ENCODE measurements at regions not wholly inside any gene's neighbourhood (a gene's known extent, or its start where the extent isn't known, plus 50 kb on each side); places are given as distances from the start of the nearest gene placed in this dataset.

- no peak for DNase-seq (ENCODE audit: low spot score)
- BruUV-seq (replicated peaks), result no TSS peak
- intact Hi-C loops (cut with micrococcal nuclease; ENCODE audit: unreplicated experiment), result loop anchor here (2.0 kb wide), 1 partner anchor 978 kb away; no protein-coding TSS in a partner anchor
- TF ChIP-seq EZH2 (IDR thresholded peaks at IDR 0.05; ENCODE audit: borderline replicate concordance, low read depth, low read length, poor library complexity, severe bottlenecking), result no peak
- TF ChIP-seq, protein P1, sequence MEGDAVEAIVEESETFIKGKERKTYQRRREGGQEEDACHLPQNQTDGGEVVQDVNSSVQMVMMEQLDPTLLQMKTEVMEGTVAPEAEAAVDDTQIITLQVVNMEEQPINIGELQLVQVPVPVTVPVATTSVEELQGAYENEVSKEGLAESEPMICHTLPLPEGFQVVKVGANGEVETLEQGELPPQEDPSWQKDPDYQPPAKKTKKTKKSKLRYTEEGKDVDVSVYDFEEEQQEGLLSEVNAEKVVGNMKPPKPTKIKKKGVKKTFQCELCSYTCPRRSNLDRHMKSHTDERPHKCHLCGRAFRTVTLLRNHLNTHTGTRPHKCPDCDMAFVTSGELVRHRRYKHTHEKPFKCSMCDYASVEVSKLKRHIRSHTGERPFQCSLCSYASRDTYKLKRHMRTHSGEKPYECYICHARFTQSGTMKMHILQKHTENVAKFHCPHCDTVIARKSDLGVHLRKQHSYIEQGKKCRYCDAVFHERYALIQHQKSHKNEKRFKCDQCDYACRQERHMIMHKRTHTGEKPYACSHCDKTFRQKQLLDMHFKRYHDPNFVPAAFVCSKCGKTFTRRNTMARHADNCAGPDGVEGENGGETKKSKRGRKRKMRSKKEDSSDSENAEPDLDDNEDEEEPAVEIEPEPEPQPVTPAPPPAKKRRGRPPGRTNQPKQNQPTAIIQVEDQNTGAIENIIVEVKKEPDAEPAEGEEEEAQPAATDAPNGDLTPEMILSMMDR (conservative IDR thresholded peaks at IDR 0.05; ENCODE audit: low read depth, low read length), result no peak
- POLR2A ChIA-PET (ENCODE audit: low non-redundant PET), result no interaction called here
- CTCF ChIA-PET, result no interaction called here
- peaks cover 4% of the 10 kb centered on the region for H3K9me3 ChIP-seq (ENCODE audit: low read depth, low read length, poor library complexity, severe bottlenecking)
- H3K4me1 ChIP-seq (ENCODE audit: insufficient read depth, low read length, poor library complexity, severe bottlenecking), result no peaks in the 10 kb centered on the region
- no peak overlapping the region for H3K27ac ChIP-seq (ENCODE audit: low read depth, low read length, poor library complexity, severe bottlenecking)
- no peak overlapping the region for H3K4me3 ChIP-seq (ENCODE audit: low read depth, low read length, poor library complexity, severe bottlenecking)
- H3K36me3 ChIP-seq (ENCODE audit: insufficient read depth, low read length, poor library complexity, severe bottlenecking), result peaks cover 64% of the 10 kb centered on the region
- H3K27me3 ChIP-seq (replicated peaks; ENCODE audit: insufficient read depth, low read depth, low read length, poor library complexity), result no peaks in the 10 kb centered on the region
Measured at GRCh38 chrX:2626750-2627149, 64.3 kb upstream of the CD99 start.

DNA sequence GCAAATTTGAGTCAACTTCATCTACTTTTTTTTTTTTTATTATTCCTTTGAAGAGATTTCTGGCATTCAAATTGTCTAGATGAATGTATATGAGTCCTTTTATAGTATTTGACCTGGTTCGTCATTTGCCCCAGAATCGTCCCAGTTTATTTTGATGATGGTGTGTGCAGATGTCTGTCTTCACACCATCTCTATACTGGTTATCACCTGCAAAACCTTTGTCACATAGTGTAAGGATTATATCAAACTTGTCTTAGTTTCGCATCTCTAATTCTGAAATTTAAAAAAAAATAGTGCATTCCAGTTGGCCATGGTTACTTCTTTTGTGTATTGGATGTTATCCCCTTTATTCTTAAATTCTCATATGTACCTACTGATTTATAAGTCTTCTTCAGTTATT is 70.5 kb upstream of the CD99 start:
- Histone ChIP-seq H3K36me3 (ENCODE audit: insufficient read depth, low read length, poor library complexity, severe bottlenecking) (peaks cover 52% of the 10 kb centered on the region), H3K27me3 (replicated peaks; ENCODE audit: insufficient read depth, low read depth, low read length, poor library complexity) (no peaks in the 10 kb centered on the region), H3K27ac (ENCODE audit: low read depth, low read length, poor library complexity, severe bottlenecking) (no peak overlapping the region), H3K4me1 (ENCODE audit: insufficient read depth, low read length, poor library complexity, severe bottlenecking) (no peaks in the 10 kb centered on the region), H3K9me3 (ENCODE audit: low read depth, low read length, poor library complexity, severe bottlenecking) (no peaks in the 10 kb centered on the region), H3K4me3 (ENCODE audit: low read depth, low read length, poor library complexity, severe bottlenecking) (no peak overlapping the region)
- BruUV-seq (replicated peaks), result no TSS peak
- intact Hi-C loops (cut with micrococcal nuclease; ENCODE audit: unreplicated experiment), result no loop called here
- DNase-seq (ENCODE audit: low spot score), result no peak
- POLR2A ChIA-PET (ENCODE audit: low non-redundant PET), result no interaction called here
- CTCF ChIA-PET, result no interaction called here
- TF ChIP-seq, protein P1 (conservative IDR thresholded peaks at IDR 0.05; ENCODE audit: low read depth, low read length), result no peak
- TF ChIP-seq EZH2 (IDR thresholded peaks at IDR 0.05; ENCODE audit: borderline replicate concordance, low read depth, low read length, poor library complexity, severe bottlenecking), result no peak

GRCh38 chrX:2618516-2618915 is 72.6 kb upstream of the CD99 start:
- H3K4me1 ChIP-seq (ENCODE audit: insufficient read depth, low read length, poor library complexity, severe bottlenecking), result peaks cover 9% of the 10 kb centered on the region
- no peak overlapping the region for H3K27ac ChIP-seq (ENCODE audit: low read depth, low read length, poor library complexity, severe bottlenecking)
- no peak for DNase-seq (ENCODE audit: low spot score)
- intact Hi-C loops (cut with micrococcal nuclease; ENCODE audit: unreplicated experiment), result no loop called here
- TF ChIP-seq, protein P1 (conservative IDR thresholded peaks at IDR 0.05; ENCODE audit: low read depth, low read length), result no peak
- no peak for TF ChIP-seq EZH2 (IDR thresholded peaks at IDR 0.05; ENCODE audit: borderline replicate concordance, low read depth, low read length, poor library complexity, severe bottlenecking)
- ChIA-PET CTCF (no interaction called here), POLR2A (ENCODE audit: low non-redundant PET) (no interaction called here)
- no TSS peak for BruUV-seq (replicated peaks)
- H3K36me3 ChIP-seq (ENCODE audit: insufficient read depth, low read length, poor library complexity, severe bottlenecking), result peaks cover 53% of the 10 kb centered on the region
- H3K4me3 ChIP-seq (ENCODE audit: low read depth, low read length, poor library complexity, severe bottlenecking), result no peak overlapping the region
- no peaks in the 10 kb centered on the region for H3K27me3 ChIP-seq (replicated peaks; ENCODE audit: insufficient read depth, low read depth, low read length, poor library complexity)
- H3K9me3 ChIP-seq (ENCODE audit: low read depth, low read length, poor library complexity, severe bottlenecking), result no peaks in the 10 kb centered on the region

Data from A673 (cell line).